HEK293 (cell line): ENCODE measurements at regions not wholly inside any gene's neighbourhood (a gene's known extent, or its start where the extent isn't known, plus 50 kb on each side); places are given as distances from the start of the nearest gene placed in this dataset.

ENCODE experiments used
- CTCF ChIA-PET: fragments of 350-600 bp; formaldehyde crosslinking; extraction: SDS; loops from one replicate; lab custom pipeline; 2021; ENCODE audit warnings: antibody characterized with exemption; lab: Yijun Ruan, JAX
- POLR2A ChIA-PET: fragments of 300-600 bp; formaldehyde crosslinking; extraction: SDS; loops from one replicate; lab custom pipeline; 2020; ENCODE audit warnings: antibody characterized with exemption, inconsistent platforms; lab: Yijun Ruan, JAX
- H3K27ac ChIP-seq: fragments of 200-500 bp; sonication (Bioruptor generic); 2 replicates; pipeline ENCODE4 v1.5.1; 2014; ENCODE audit warnings: low read depth, low read length, control low read depth, inconsistent platforms; ENCODE audit errors: extremely low read depth
- H3K36me3 ChIP-seq, 2 experiments: fragments of 200-500 bp in 1 of 2; sonication (Bioruptor generic) in 1 of 2; 1 replicate in 1 of 2; 2 replicates in 1 of 2; pipeline ENCODE4 v1.5.1; 2014 to 2017; ENCODE audit warnings: inconsistent platforms in 2 of 2, low read length in 2 of 2; ENCODE audit not compliant: control insufficient read depth in 2 of 2, insufficient read depth in 1 of 2
- H3K4me1 ChIP-seq: fragments of 200-500 bp; sonication (Bioruptor generic); 2 replicates; pipeline ENCODE4 v1.5.1; 2014; ENCODE audit warnings: mild to moderate bottlenecking, low read length, inconsistent platforms; ENCODE audit not compliant: control insufficient read depth, insufficient read depth
- H3K4me3 ChIP-seq: 2 replicates; pipeline ENCODE4 v1.5.1; 2011; ENCODE audit warnings: low read depth, mild to moderate bottlenecking, control low read depth, low read length, moderate library complexity
- H3K9me3 ChIP-seq: fragments of 200-500 bp; sonication (Bioruptor generic); 2 replicates; pipeline ENCODE4 v1.5.1; 2014; ENCODE audit warnings: low read depth, low read length, inconsistent platforms; ENCODE audit not compliant: control insufficient read depth, insufficient read depth
- GLIS2 ChIP-seq: fragments of 450-650 bp; formaldehyde crosslinking; IDR thresholded peaks from 2 replicates; pipeline ENCODE4 v1.5.1; 2016; ENCODE audit warnings: missing biosample characterization, missing genetic modification characterization
- HOXA7 ChIP-seq: sonication (generic); formaldehyde crosslinking; IDR thresholded peaks from 2 replicates; pipeline ENCODE4 v1.8.1; 2022; ENCODE audit warnings: missing genetic modification reagents, borderline replicate concordance
- YY2 ChIP-seq: fragments of 450-650 bp; formaldehyde crosslinking; IDR thresholded peaks from 2 replicates; pipeline ENCODE4 v1.5.1; 2016; ENCODE audit warnings: missing biosample characterization, missing genetic modification characterization
- ZBTB44 ChIP-seq: fragments of 450-650 bp; IDR thresholded peaks from 2 replicates; pipeline ENCODE4 v1.5.1; 2018; ENCODE audit warnings: missing biosample characterization, mild to moderate bottlenecking, missing genetic modification characterization
- ZFP69B ChIP-seq: fragments of 450-650 bp; formaldehyde crosslinking; IDR thresholded peaks from 2 replicates; pipeline ENCODE4 v1.5.1; 2016; ENCODE audit warnings: missing biosample characterization, missing genetic modification characterization
- ZNF112 ChIP-seq: fragments of 450-650 bp; formaldehyde crosslinking; IDR thresholded peaks from 2 replicates; pipeline ENCODE4 v1.5.0; 2017; ENCODE audit warnings: missing biosample characterization, missing genetic modification characterization
- ZNF146 ChIP-seq: fragments of 450-650 bp; formaldehyde crosslinking; IDR thresholded peaks from 2 replicates; pipeline ENCODE4 v1.5.1; 2016; ENCODE audit warnings: missing biosample characterization, missing genetic modification characterization
- ZNF155 ChIP-seq: fragments of 450-650 bp; formaldehyde crosslinking; IDR thresholded peaks from 2 replicates; pipeline ENCODE4 v1.5.1; 2016; ENCODE audit warnings: missing biosample characterization, missing genetic modification characterization
- ZNF211 ChIP-seq: fragments of 450-650 bp; formaldehyde crosslinking; IDR thresholded peaks from 2 replicates; pipeline ENCODE4 v1.5.1; 2016; ENCODE audit warnings: low read depth, missing biosample characterization, missing genetic modification characterization
- ZNF302 ChIP-seq: fragments of 450-650 bp; formaldehyde crosslinking; IDR thresholded peaks from 2 replicates; pipeline ENCODE4 v1.5.1; 2016; ENCODE audit warnings: missing biosample characterization, missing genetic modification characterization, low read depth
- ZNF335 ChIP-seq: fragments of 450-650 bp; formaldehyde crosslinking; conservative IDR thresholded peaks from 2 replicates; pipeline ENCODE4 v1.5.1; 2016; ENCODE audit warnings: missing biosample characterization, missing genetic modification characterization
- ZNF416 ChIP-seq: fragments of 450-650 bp; formaldehyde crosslinking; IDR thresholded peaks from 2 replicates; pipeline ENCODE4 v1.5.1; 2016; ENCODE audit warnings: missing biosample characterization, missing genetic modification characterization
- ZNF433 ChIP-seq: fragments of 450-650 bp; formaldehyde crosslinking; IDR thresholded peaks from 2 replicates; pipeline ENCODE4 v1.5.1; 2016; ENCODE audit warnings: missing biosample characterization, missing genetic modification characterization, low read depth
- ZNF518A ChIP-seq: fragments of 450-650 bp; formaldehyde crosslinking; conservative IDR thresholded peaks from 2 replicates; pipeline ENCODE4 v1.5.1; 2016; ENCODE audit warnings: low read depth, missing biosample characterization, missing genetic modification characterization
- ZNF664 ChIP-seq: fragments of 450-650 bp; formaldehyde crosslinking; IDR thresholded peaks from 2 replicates; pipeline ENCODE4 v1.5.1; 2016; ENCODE audit warnings: missing biosample characterization, missing genetic modification characterization
- ZNF670 ChIP-seq: fragments of 450-650 bp; formaldehyde crosslinking; IDR thresholded peaks from 2 replicates; pipeline ENCODE4 v1.5.1; 2016; ENCODE audit warnings: missing biosample characterization, missing genetic modification characterization, low read depth
- TF ChIP-seq, protein P1 (sequence below): fragments of 450-650 bp; formaldehyde crosslinking; IDR thresholded peaks from 2 replicates; pipeline ENCODE4 v1.5.1; 2016; ENCODE audit warnings: missing biosample characterization, missing genetic modification characterization

- H3K27ac ChIP-seq = no peak overlapping the region
- TF ChIP-seq ZFP69B (tag by site-specific recombination) (no peak), ZNF416 (tag by site-specific recombination) (no peak), ZNF433 (no peak), ZNF664 (tag by site-specific recombination) (no peak), ZBTB44 (no peak), ZNF146 (tag by site-specific recombination) (no peak), ZNF211 (tag by site-specific recombination) (no peak), ZNF518A (tag by site-specific recombination) (no peak), HOXA7 (CRISPR knock-in tag) (no peak), GLIS2 (tag by site-specific recombination) (no peak), ZNF155 (tag by site-specific recombination) (no peak), ZNF112 (tag by site-specific recombination) (no peak)
- POLR2A ChIA-PET = no interaction called here
- H3K4me1 ChIP-seq = no peaks in the 10 kb centered on the region
- H3K4me3 ChIP-seq = no peak overlapping the region
- CTCF ChIA-PET = no interaction called here
- H3K36me3 ChIP-seq = no peaks in the 10 kb centered on the region
- H3K9me3 ChIP-seq = no peaks in the 10 kb centered on the region
Measured at GRCh38 chr18:2281523-2282199, 289.6 kb downstream of the METTL4 start.

GRCh38 chr18:2293109-2293839 is 278.0 kb downstream of the METTL4 start:
- Histone ChIP-seq H3K4me3 (no peak overlapping the region), H3K4me1 (no peaks in the 10 kb centered on the region), H3K9me3 (no peaks in the 10 kb centered on the region), H3K27ac (no peak overlapping the region), H3K36me3 (no peaks in the 10 kb centered on the region)
- TF ChIP-seq YY2 (tag by site-specific recombination) = no peak
- TF ChIP-seq ZNF335 = no peak
- no peak for TF ChIP-seq ZNF302
- TF ChIP-seq, protein P1, sequence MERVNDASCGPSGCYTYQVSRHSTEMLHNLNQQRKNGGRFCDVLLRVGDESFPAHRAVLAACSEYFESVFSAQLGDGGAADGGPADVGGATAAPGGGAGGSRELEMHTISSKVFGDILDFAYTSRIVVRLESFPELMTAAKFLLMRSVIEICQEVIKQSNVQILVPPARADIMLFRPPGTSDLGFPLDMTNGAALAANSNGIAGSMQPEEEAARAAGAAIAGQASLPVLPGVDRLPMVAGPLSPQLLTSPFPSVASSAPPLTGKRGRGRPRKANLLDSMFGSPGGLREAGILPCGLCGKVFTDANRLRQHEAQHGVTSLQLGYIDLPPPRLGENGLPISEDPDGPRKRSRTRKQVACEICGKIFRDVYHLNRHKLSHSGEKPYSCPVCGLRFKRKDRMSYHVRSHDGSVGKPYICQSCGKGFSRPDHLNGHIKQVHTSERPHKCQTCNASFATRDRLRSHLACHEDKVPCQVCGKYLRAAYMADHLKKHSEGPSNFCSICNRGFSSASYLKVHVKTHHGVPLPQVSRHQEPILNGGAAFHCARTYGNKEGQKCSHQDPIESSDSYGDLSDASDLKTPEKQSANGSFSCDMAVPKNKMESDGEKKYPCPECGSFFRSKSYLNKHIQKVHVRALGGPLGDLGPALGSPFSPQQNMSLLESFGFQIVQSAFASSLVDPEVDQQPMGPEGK = no peak
- no peak for TF ChIP-seq ZNF670 (tag by site-specific recombination)
- POLR2A ChIA-PET = no interaction called here
- CTCF ChIA-PET = interaction anchor here (0.6 to 1.1 kb wide), 3 partner anchors 10 to 280 kb away, joined by 3 to 5 read pairs (median 3); no protein-coding TSS in a partner anchor
